ENCODE measurements at regions not wholly inside any gene's neighbourhood (a gene's known extent, or its start where the extent isn't known, plus 50 kb on each side); places are given as distances from the start of the nearest gene placed in this dataset.

DNA sequence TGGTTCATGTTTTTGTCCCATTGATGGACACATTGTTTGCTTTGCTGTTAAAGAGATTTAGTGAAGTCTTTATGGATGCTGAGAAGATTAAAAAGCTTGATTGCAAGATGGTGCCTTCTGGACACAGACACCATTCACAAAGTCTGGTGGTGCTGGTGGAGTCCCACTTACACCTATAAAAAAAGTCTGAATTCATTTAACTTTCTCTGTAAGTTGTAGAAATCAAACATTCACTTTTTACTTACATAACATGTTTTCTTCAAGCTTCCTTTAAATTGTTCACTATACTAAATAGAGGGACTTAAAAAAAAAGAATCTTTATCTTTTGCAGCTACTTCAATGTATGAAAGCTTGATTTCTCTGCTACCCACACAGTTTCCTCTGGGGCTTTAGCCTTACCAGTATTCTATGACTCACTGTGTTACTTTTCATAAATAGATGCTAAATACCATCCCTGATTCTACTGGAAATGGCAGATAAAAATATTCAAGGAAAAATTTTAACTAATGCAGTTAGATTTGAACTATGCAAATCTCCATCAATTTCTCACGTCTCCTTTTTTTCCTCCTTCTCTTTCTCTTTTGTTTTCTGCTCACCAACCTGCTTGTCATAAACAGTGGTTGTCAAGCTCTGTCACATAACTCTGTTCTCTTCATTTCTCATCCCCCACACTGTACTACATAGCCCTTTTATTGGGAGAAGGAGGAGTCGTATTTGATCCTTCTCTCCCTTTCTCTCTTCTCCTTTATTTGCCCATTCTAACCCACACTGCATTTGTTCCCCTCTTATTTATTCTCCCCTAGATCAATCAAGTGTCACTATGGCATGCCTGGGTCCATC lies 89.7 kb downstream of the FAM76B start:
- no peak for DNase-seq

DNA sequence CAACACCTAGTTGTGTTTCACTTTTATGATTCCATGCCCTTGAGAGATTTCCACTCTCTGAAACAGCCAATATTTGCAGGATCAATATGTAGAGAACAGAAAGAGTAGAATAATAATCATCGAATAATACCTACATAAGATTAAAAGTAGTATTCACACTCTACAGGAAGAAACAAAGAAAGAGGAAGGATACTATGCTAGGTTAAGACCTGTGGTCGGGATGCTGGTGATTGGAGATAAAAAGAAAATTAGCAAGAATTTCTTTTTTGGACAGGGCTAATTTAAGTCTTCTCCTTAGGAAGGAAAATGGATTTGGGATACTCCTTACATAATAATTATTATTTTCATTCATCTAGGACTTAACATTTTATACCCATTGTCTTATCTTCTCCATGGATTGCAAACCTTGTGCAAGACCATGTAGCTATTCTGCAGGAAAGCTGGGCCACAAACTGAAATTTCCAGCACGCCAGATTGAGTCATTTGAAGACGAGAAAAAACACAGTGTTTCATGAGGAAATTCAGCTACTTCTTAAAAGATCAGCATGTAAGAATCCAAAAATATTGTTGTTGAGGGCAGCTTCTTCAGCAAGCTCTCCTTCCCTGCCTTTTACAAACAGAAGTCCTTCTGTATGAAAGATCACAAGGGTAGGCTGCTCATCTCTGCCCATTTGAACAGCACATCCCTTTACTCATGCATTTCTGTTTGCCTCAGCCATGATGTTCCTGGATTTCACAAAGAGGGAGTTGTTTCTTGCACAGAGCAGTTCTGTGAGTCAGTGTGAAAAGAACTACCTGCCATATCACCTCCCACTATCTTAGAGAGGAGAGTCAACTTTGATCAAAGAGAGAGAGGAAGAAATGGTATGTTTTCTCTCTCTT lies 90.7 kb downstream of the FAM76B start:
- Mint-ChIP-seq H3K36me3 (peaks cover 34% of the 10 kb centered on the region), H3K27me3 (no peaks in the 10 kb centered on the region), H3K9me3 (peaks cover 7% of the 10 kb centered on the region), H3K27ac (no peak overlapping the region), H3K4me3 (peak overlapping the region; percentile 54), H3K4me1 (peaks cover 57% of the 10 kb centered on the region)
- DNase-seq = no peak

More for the DNA sequence above, 89.7 kb downstream of the FAM76B start:
- H3K27me3 Mint-ChIP-seq = no peaks in the 10 kb centered on the region
- H3K4me1 Mint-ChIP-seq = peaks cover 55% of the 10 kb centered on the region
- peaks cover 5% of the 10 kb centered on the region for H3K9me3 Mint-ChIP-seq
- peak overlapping the region; percentile 63 for H3K4me3 Mint-ChIP-seq
- peaks cover 29% of the 10 kb centered on the region for H3K36me3 Mint-ChIP-seq
- H3K27ac Mint-ChIP-seq = no peak overlapping the region

DNA sequence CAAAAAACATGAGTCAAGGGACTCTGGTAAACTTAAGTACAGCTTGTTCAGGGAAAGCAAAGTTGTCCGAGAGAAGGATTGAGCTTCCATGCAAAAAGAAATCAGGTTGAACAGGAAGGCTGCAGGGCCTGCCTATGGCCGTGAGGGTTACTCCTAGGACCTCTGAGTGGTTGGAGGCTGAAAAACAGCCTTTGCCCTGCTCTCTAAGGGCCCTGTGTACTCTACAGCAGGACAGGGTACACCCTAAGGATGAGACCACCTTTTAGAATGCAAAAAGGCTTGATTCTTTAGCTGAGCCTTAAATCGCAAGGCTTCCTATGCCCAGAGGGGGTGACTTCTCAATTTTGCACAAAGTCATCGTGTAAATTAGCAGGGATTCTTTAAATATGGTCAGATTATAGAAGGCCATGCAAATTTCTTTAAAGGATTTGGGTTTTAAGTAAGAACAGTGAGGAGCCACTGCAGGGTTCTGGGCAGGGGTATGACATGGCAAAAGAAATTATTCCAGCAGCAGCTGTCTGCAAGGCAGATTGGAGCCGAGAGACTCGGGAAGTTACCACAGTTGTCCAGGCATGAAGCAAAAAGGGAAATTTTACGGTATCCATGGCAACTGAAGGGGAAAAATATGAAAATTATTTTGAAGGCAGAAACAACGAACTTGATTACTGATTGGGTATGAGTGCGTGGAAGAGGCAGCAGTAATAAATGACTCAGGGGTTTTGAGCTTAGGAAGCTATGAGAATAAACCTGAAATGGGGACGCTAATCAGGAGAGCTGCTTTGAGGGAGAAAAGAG lies 91.8 kb downstream of the FAM76B start:
- no peak overlapping the region for H3K27ac Mint-ChIP-seq
- H3K27me3 Mint-ChIP-seq = no peaks in the 10 kb centered on the region
- DNase-seq = no peak
- peaks cover 8% of the 10 kb centered on the region for H3K9me3 Mint-ChIP-seq
- H3K4me3 Mint-ChIP-seq = no peak overlapping the region
- peaks cover 41% of the 10 kb centered on the region for H3K36me3 Mint-ChIP-seq
- peaks cover 57% of the 10 kb centered on the region for H3K4me1 Mint-ChIP-seq

DNA sequence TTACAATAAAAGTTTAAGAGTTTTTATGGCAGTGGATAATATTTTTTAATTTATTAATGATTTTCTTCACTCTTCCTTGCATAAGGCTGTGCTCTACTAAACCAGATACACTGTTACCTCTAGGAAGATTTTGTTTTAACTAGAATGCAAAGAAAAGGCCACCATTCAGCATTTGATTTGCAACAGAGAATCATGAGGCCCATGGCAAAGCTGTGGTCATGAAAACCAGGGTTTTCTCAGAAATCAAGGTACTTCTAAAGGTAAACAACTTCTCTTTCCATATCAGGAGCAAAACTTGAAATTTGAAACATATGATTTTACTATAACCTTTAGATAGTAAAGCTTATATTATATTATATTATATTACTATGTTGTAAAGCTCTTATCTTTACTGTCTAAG lies 94.4 kb downstream of the FAM76B start:
- no peak overlapping the region for H3K27ac Mint-ChIP-seq
- no peak for DNase-seq
- no peak overlapping the region for H3K4me3 Mint-ChIP-seq
- H3K4me1 Mint-ChIP-seq = peaks cover 44% of the 10 kb centered on the region
- H3K9me3 Mint-ChIP-seq = peaks cover 11% of the 10 kb centered on the region
- peaks cover 42% of the 10 kb centered on the region for H3K36me3 Mint-ChIP-seq
- no peaks in the 10 kb centered on the region for H3K27me3 Mint-ChIP-seq

DNA sequence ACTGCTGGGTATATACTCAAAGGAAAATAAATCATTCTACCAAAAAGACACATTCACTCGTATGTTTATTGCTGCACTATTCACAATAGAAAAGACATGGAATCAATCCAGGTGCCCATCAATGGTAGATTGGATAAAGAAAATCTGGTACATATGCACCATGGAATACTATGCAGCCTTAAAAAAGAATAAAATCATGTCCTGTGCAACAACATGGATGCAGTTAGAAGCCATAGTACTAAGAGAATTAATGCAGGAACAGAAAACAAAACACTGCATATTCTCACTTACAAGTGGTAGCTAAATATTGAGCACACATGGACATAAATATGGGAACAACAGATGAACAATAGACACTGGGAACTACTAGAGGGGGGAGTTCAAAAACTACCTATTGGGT lies 96.3 kb downstream of the FAM76B start:
- Mint-ChIP-seq H3K27ac (no peak overlapping the region), H3K27me3 (no peaks in the 10 kb centered on the region), H3K4me3 (no peak overlapping the region), H3K9me3 (peaks cover 11% of the 10 kb centered on the region), H3K36me3 (peaks cover 40% of the 10 kb centered on the region), H3K4me1 (peaks cover 27% of the 10 kb centered on the region)
- no peak for DNase-seq

DNA sequence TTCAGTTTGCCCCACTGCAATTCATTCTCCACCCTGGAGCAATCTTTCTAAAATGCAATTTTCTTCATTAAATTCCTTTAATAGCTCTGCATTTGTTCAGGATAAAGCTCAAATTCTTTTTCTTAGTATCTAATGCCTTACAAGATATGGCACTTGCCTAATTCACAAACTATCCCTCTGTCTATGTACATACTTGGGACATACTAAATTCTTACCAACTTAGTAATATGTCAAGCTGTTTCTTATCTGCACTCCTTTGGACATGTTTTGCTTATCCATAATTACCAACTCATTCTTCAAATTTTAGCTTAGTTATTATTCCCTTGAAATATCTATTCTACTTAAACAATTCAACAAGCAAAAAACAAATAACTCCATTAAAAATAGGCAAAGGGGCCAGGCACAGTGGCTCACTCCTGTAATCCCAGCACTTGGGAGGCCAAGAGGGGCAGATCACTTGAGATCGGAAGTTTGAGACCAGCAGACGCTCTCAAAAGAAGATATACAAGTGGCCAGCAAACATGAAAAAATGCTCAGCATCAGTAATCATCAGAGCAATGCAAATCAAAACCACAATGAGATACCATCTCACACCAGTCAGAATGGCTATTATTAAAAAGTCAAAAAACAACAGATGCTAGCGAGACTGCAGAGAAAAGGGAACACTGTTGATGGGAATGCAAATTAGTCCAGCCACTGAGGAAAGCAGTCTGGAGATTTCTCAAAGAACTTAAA lies 96.9 kb downstream of the FAM76B start:
- Mint-ChIP-seq H3K27ac (no peak overlapping the region), H3K27me3 (no peaks in the 10 kb centered on the region), H3K9me3 (peaks cover 11% of the 10 kb centered on the region), H3K4me3 (no peak overlapping the region), H3K36me3 (peaks cover 36% of the 10 kb centered on the region), H3K4me1 (peaks cover 27% of the 10 kb centered on the region)
- no peak for DNase-seq

DNA sequence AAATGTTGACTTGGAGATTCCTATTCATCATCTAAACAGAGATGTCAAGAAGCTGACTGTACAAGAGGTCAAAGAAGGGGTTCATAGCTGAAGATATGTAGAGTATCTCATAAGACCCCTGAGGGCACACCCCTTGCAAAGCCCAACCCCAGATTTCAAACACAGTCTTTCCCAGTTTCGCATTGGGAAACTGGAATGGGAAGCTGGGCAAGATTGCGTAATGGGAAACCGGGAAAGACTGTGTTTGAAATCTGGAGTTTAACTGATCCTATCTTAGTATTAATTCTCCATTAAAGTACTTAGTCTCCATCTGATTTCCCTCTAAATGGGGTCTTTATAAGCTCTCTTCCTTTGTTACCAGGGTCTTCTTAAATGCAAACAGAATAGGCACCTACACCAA lies 99.5 kb downstream of the FAM76B start:
- Mint-ChIP-seq H3K27ac (no peak overlapping the region), H3K4me3 (no peak overlapping the region), H3K27me3 (no peaks in the 10 kb centered on the region), H3K4me1 (peaks cover 21% of the 10 kb centered on the region), H3K9me3 (peaks cover 7% of the 10 kb centered on the region), H3K36me3 (peaks cover 25% of the 10 kb centered on the region)
- DNase-seq = no peak

DNA sequence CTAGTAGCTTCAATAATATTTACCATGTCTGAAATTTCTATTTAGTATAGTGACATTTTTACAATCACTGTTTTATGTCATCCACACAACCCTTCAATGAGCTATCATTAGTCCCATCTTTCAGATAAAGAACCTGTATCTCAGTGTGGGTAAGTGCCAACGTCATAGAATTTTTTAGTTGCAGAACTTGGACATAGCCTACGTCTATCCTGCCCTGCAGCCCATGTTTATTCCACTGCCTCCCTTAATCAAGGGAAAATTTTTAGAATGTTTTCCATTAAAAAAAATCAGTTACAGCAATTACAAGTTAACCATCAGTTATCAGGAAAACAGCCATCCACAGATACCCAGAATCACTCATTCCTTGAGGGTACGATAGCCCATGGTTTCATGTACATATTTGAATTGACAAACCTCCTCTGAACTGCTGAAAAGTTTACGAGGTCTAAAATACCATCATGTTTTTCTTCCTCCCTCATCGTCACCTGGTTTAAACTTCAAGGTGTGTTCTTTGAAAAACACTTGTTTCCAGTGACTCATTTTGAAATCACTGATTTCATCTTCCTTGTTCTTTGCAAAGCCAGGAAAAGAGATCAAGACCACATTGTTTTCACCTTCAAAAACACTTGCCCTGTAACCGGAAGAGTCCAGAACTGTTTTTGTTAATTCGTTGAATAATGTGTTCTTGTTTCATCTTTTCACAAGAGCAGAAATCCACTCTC lies 100.9 kb downstream of the FAM76B start:
- no peak for DNase-seq
- peak overlapping the region; percentile 4 for H3K4me3 Mint-ChIP-seq
- H3K27ac Mint-ChIP-seq = no peak overlapping the region
- H3K36me3 Mint-ChIP-seq = peaks cover 25% of the 10 kb centered on the region
- H3K9me3 Mint-ChIP-seq = peaks cover 6% of the 10 kb centered on the region
- peaks cover 32% of the 10 kb centered on the region for H3K4me1 Mint-ChIP-seq
- H3K27me3 Mint-ChIP-seq = no peaks in the 10 kb centered on the region

DNA sequence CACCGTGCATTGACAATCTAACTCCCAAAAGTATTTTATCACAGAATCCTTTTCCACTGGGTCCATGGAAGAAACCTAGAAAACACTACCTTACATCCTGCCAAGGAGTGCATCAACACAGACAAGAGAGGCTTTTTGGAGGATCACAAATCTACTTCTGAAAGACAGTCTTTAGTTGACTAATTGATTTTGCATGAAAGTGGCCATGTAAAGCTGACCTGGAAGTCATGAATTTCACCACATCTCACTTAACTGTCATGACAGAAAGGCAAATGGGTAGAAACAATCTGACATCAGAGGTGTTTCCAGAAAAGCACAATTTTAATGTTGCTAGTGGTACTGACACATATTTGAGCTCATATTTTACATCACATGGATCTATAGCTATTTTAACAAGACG lies 101.6 kb downstream of the FAM76B start:
- no peak overlapping the region for H3K27ac Mint-ChIP-seq

DNA sequence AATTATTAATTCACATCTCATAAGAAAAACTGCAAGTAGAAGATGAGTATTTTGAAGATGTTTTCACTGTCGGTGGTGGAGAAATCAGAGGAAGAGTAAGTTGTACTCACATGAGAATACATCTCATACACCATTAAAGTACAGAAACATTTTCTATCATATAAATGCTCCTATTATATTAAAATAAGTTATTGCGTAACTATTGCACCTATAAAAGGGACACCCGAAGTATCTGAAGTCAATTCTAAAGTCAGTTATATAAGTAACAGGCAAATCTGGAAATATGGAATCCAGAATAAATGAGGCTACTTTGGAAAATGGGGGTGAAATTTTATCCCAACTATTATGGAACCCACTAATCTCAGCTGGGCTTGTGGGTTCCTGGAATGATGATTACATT lies 103.3 kb downstream of the FAM76B start:
- Mint-ChIP-seq H3K36me3 (peaks cover 32% of the 10 kb centered on the region), H3K27me3 (no peaks in the 10 kb centered on the region), H3K9me3 (peaks cover 5% of the 10 kb centered on the region), H3K4me3 (no peak overlapping the region), H3K27ac (no peak overlapping the region), H3K4me1 (peaks cover 54% of the 10 kb centered on the region)
- DNase-seq = no peak

More for the DNA sequence above, 101.6 kb downstream of the FAM76B start:
- no peak for DNase-seq
- peaks cover 38% of the 10 kb centered on the region for H3K4me1 Mint-ChIP-seq
- H3K27me3 Mint-ChIP-seq = no peaks in the 10 kb centered on the region
- peaks cover 28% of the 10 kb centered on the region for H3K36me3 Mint-ChIP-seq
- peaks cover 6% of the 10 kb centered on the region for H3K9me3 Mint-ChIP-seq
- H3K4me3 Mint-ChIP-seq = no peak overlapping the region

DNA sequence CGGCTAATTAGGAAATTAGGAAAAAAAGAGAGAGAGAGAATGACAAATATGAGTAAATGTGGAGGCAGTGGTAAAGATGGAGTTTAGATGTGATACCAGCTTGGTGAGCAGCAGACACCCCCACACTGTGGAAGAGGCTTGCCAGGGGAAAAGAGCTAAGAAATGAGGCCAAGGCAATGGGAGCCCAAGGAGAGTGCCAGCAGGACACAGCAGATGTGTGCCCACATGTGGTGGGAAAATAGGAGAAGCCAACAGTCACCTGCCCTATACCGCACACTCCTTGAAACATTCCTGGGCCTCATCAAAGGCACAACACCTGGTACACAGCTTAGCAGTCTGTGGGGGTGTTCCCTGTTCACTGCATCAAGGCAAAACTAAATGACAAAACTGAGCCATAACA lies 104.9 kb downstream of the FAM76B start:
- Mint-ChIP-seq H3K27ac (peak overlapping the region; percentile 85), H3K36me3 (peaks cover 32% of the 10 kb centered on the region), H3K4me3 (no peak overlapping the region), H3K4me1 (peaks cover 69% of the 10 kb centered on the region), H3K9me3 (peaks cover 5% of the 10 kb centered on the region), H3K27me3 (no peaks in the 10 kb centered on the region)
- DNase-seq = no peak

DNA sequence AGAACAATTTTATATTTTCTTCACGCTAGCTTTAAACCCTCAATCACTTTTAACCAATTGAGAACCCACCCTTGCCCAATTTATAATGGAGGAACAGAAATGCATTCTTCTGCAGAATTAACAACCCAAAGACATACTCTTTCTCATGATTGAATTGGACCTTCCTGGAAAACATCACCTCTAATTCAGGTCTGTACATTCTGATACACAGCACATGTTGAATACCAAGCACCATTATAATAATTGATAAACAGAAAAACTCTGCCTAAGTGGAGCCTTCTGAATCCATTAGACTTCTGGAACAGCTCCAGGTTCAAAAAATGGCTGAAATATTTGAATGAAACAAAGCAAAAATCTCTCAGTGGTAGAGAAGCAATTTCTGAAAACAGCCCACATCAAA lies 105.4 kb downstream of the FAM76B start:
- peaks cover 5% of the 10 kb centered on the region for H3K9me3 Mint-ChIP-seq
- H3K27me3 Mint-ChIP-seq = no peaks in the 10 kb centered on the region
- H3K27ac Mint-ChIP-seq = peak overlapping the region; percentile 85
- no peak overlapping the region for H3K4me3 Mint-ChIP-seq
- no peak for DNase-seq
- H3K36me3 Mint-ChIP-seq = peaks cover 32% of the 10 kb centered on the region
- peaks cover 71% of the 10 kb centered on the region for H3K4me1 Mint-ChIP-seq

DNA sequence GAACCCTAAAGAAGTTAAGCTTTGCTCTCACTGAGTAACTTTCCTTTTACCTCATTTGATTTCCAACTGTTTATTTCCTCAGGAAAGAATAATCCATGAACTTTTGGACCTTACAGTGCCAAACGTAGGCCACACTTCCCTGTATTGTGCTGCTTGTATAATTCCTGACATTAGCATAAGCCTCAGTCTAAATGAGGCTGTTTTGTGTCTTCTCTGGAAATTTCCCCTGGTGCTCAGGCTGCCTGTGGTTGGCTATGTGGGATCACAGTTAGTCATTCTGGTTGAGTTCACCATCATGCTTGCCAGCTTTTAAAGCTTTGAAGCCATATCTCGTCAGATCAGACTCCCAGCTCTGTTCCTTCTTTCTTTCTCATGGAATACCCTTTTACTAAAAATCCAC lies 107.0 kb downstream of the FAM76B start:
- Mint-ChIP-seq H3K4me3 (peak overlapping the region; percentile 33), H3K9me3 (peaks cover 5% of the 10 kb centered on the region), H3K4me1 (peaks cover 70% of the 10 kb centered on the region), H3K36me3 (peaks cover 28% of the 10 kb centered on the region), H3K27ac (peak overlapping the region; percentile 84), H3K27me3 (no peaks in the 10 kb centered on the region)
- peak; percentile 38 for DNase-seq

Data from activated naive CD8-positive, alpha-beta T cell treated with anti-CD3 and anti-CD28 coated beads for 36 hours (primary cell).